Naive thymus-derived CD4-positive, alpha-beta T cell (primary cell): ENCODE measurements at regions not wholly inside any gene's neighbourhood (a gene's known extent, or its start where the extent isn't known, plus 50 kb on each side); places are given as distances from the start of the nearest gene placed in this dataset.

Experiments
- ATAC-seq: fragments of 150-1000 bp; cut with Tn5 transposase; 2 replicates; pipeline ENCODE4 v1.10.0; 2021; ENCODE audit warnings: mild to moderate bottlenecking, moderate library complexity
- CTCF ChIA-PET: fragments of 350-600 bp; sonication (Branson Sonifier 250); formaldehyde crosslinking; loops from one replicate; lab custom pipeline; 2021; ENCODE audit warnings: antibody characterized with exemption; lab: Charles Lee
- POLR2A ChIA-PET: fragments of 350-600 bp; sonication (Branson Sonifier 250); formaldehyde crosslinking; loops from one replicate; lab custom pipeline; 2021; ENCODE audit warnings: antibody characterized with exemption, inconsistent platforms; lab: Charles Lee
- DNase-seq, 9 donors: peaks; one replicate each; pipeline versions ENCODE4 v3.0.0 to v3.0.0-alpha.2; 2020 to 2022; ENCODE audit warnings: mixed read lengths in 1 of 9
- H3K27ac ChIP-seq: one replicate; pipeline ENCODE4 v1.7.0; 2013; ENCODE audit warnings: mild to moderate bottlenecking, low read depth, low read length, moderate library complexity
- H3K27me3 ChIP-seq, 2 donors: one replicate each; pipeline ENCODE4 v1.7.0; 2013; ENCODE audit warnings: low read length in 2 of 2, mild to moderate bottlenecking in 2 of 2, moderate library complexity in 2 of 2; ENCODE audit not compliant: control insufficient read depth in 2 of 2, insufficient read depth in 2 of 2
- H3K36me3 ChIP-seq, 3 experiments: 1 replicate in 2 of 3; 2 replicates in 1 of 3; pipeline ENCODE4 v1.7.0; 2013; ENCODE audit warnings: low read length in 3 of 3, mild to moderate bottlenecking in 3 of 3, moderate library complexity in 1 of 3; ENCODE audit not compliant: insufficient read depth in 3 of 3, control insufficient read depth in 2 of 3
- H3K4me1 ChIP-seq, 2 donors: one replicate each; pipeline ENCODE4 v1.7.0; 2013; ENCODE audit warnings: low read length in 2 of 2, mild to moderate bottlenecking in 2 of 2, moderate library complexity in 1 of 2; ENCODE audit not compliant: control insufficient read depth in 2 of 2, insufficient read depth in 2 of 2
- H3K4me3 ChIP-seq: 2 replicates; pipeline ENCODE4 v1.7.0; 2013; ENCODE audit warnings: mild to moderate bottlenecking, low read length
- H3K9me3 ChIP-seq, 3 experiments: 1 replicate in 2 of 3; 2 replicates in 1 of 3; pipeline ENCODE4 v1.7.0; 2013; ENCODE audit warnings: low read length in 3 of 3; ENCODE audit not compliant: control insufficient read depth in 2 of 3
- H3K27ac Mint-ChIP-seq, 9 donors: one replicate each; pipeline ENCODE4 v1.8.0; 2020 to 2022; ENCODE audit warnings: mixed read lengths in 9 of 9, mild to moderate bottlenecking in 8 of 9, moderate library complexity in 5 of 9, inconsistent platforms in 2 of 9
- H3K27me3 Mint-ChIP-seq, 5 donors: one replicate each; pipeline ENCODE4 v1.8.0; 2021 to 2022; ENCODE audit warnings: mixed read lengths in 5 of 5, mild to moderate bottlenecking in 1 of 5
- H3K36me3 Mint-ChIP-seq, 5 donors: one replicate each; pipeline ENCODE4 v1.8.0; 2020 to 2022; ENCODE audit warnings: mixed read lengths in 5 of 5, mild to moderate bottlenecking in 3 of 5, inconsistent platforms in 1 of 5
- H3K4me1 Mint-ChIP-seq, 7 donors: one replicate each; pipeline ENCODE4 v1.8.0; 2020 to 2022; ENCODE audit warnings: mixed read lengths in 7 of 7, mild to moderate bottlenecking in 3 of 7, inconsistent platforms in 1 of 7
- H3K4me3 Mint-ChIP-seq, 10 donors: one replicate each; pipeline ENCODE4 v1.8.0; 2020 to 2022; ENCODE audit warnings: mild to moderate bottlenecking in 10 of 10, mixed read lengths in 10 of 10, moderate library complexity in 6 of 10, inconsistent platforms in 2 of 10
- H3K9me3 Mint-ChIP-seq, 11 donors: one replicate each; pipeline ENCODE4 v1.8.0; 2020 to 2022; ENCODE audit warnings: mixed read lengths in 11 of 11, mild to moderate bottlenecking in 4 of 11, inconsistent platforms in 1 of 11, moderate library complexity in 1 of 11
- intact Hi-C, 2 donors: fragments of 100-400 bp; cut with micrococcal nuclease; formaldehyde crosslinking; loops; one replicate each; pipeline ENCODE4 v1.15.1; 2023

GRCh38 chr7:17545348-17545747, 246.9 kb downstream of the AHR start:
- intact Hi-C loops = no loop called here
- H3K9me3 Mint-ChIP-seq = peaks cover 0 to 1% (median 0%) of the 10 kb centered on the region in 11 donors
- H3K9me3 ChIP-seq = no peaks in the 10 kb centered on the region
- H3K36me3 Mint-ChIP-seq = no peaks in the 10 kb centered on the region
- no peaks in the 10 kb centered on the region for H3K4me1 Mint-ChIP-seq
- ATAC-seq = no peak
- peaks cover 0 to 17% (median 4%) of the 10 kb centered on the region in 5 donors for H3K27me3 Mint-ChIP-seq
- no peak overlapping the region for H3K4me3 ChIP-seq
- no peak overlapping the region for H3K4me3 Mint-ChIP-seq
- no peaks in the 10 kb centered on the region for H3K27me3 ChIP-seq
- POLR2A ChIA-PET = no interaction called here
- H3K4me1 ChIP-seq = no peaks in the 10 kb centered on the region
- CTCF ChIA-PET = no interaction called here
- H3K27ac Mint-ChIP-seq = no peak overlapping the region
- H3K36me3 ChIP-seq = no peaks in the 10 kb centered on the region
- no peak for DNase-seq
- no peak overlapping the region for H3K27ac ChIP-seq

DNA sequence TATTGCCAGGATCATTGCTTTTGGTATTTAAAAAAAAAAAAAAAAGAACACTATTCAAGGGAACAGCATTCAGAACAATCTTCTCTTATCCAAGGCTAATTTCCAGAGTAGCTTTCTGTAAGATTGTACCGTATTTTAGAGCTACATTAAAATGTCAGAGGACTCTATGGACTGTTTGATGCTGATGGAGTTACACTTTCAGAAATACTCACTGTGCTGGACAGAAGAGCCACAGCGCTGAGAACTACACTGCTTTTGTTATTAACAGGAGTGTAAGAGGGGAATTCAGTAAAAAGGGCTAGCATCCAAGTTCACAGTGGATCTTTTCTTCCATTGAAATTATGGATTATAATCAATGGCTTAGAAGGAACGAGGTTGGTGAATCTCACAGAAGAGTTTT, 247.7 kb downstream of the AHR start:
- Mint-ChIP-seq H3K4me1 (no peaks in the 10 kb centered on the region), H3K4me3 (no peak overlapping the region), H3K27ac (no peak overlapping the region), H3K36me3 (no peaks in the 10 kb centered on the region), H3K9me3 (peaks cover 0 to 2% (median 0%) of the 10 kb centered on the region in 11 donors), H3K27me3 (peaks cover 0 to 17% (median 7%) of the 10 kb centered on the region in 5 donors)
- POLR2A ChIA-PET = no interaction called here
- Histone ChIP-seq H3K9me3 (no peaks in the 10 kb centered on the region), H3K27ac (no peak overlapping the region), H3K36me3 (no peaks in the 10 kb centered on the region), H3K4me1 (no peaks in the 10 kb centered on the region), H3K27me3 (no peaks in the 10 kb centered on the region), H3K4me3 (no peak overlapping the region)
- ATAC-seq = no peak
- intact Hi-C loops = no loop called here
- no peak for DNase-seq
- CTCF ChIA-PET = no interaction called here

- POLR2A ChIA-PET = no interaction called here
- Histone ChIP-seq H3K36me3 (no peaks in the 10 kb centered on the region), H3K9me3 (no peaks in the 10 kb centered on the region), H3K27ac (no peak overlapping the region), H3K27me3 (no peaks in the 10 kb centered on the region), H3K4me1 (no peaks in the 10 kb centered on the region), H3K4me3 (no peak overlapping the region)
- CTCF ChIA-PET = no interaction called here
- ATAC-seq (no peak), DNase-seq (no peak)
- peaks cover 0 to 17% (median 9%) of the 10 kb centered on the region in 5 donors for H3K27me3 Mint-ChIP-seq
- H3K27ac Mint-ChIP-seq = no peak overlapping the region
- H3K4me1 Mint-ChIP-seq = no peaks in the 10 kb centered on the region
- no peaks in the 10 kb centered on the region for H3K36me3 Mint-ChIP-seq
- intact Hi-C loops = no loop called here
- no peak overlapping the region for H3K4me3 Mint-ChIP-seq
- peaks cover 0 to 2% (median 0%) of the 10 kb centered on the region in 11 donors for H3K9me3 Mint-ChIP-seq
Measured at GRCh38 chr7:17546592-17546991, 248.1 kb downstream of the AHR start.

DNA sequence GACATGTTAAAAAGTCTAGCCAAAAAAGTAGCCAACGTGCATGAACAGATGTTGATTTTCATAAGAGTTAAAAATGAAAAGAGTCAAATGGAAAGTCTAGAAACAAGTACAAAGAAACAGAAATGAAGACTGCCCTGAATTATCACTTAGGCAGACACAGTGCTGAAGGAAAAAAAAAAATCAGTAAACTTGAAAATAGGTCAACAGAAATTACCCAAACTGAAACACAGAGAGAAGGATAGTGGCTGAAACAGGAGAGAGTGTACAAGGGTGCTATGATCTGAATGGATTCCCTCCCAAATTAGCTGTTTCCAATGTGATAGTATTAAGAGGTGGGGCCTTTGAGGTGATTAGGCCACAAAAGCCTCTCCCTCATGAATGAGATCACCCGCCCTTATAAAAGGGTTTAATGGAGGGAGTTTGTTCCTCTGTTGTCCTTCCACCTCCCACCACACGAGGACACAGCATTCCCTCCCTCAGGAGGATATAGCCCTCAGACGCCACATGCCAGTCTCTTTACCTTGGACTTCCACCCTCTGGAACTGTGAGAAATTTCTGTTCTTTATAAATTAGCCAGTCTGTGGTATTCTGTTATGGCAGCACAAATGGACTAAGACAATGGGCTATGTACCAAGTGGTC, 249.7 kb downstream of the AHR start:
- H3K27me3 Mint-ChIP-seq = peaks cover 0 to 17% (median 9%) of the 10 kb centered on the region in 5 donors
- CTCF ChIA-PET = no interaction called here
- intact Hi-C loops = no loop called here
- no peak overlapping the region for H3K27ac Mint-ChIP-seq
- DNase-seq (no peak), ATAC-seq (no peak)
- Histone ChIP-seq H3K36me3 (no peaks in the 10 kb centered on the region), H3K27me3 (no peaks in the 10 kb centered on the region), H3K4me1 (no peaks in the 10 kb centered on the region), H3K4me3 (no peak overlapping the region), H3K9me3 (no peaks in the 10 kb centered on the region), H3K27ac (no peak overlapping the region)
- H3K36me3 Mint-ChIP-seq = no peaks in the 10 kb centered on the region
- H3K4me1 Mint-ChIP-seq = no peaks in the 10 kb centered on the region
- POLR2A ChIA-PET = no interaction called here
- no peak overlapping the region for H3K4me3 Mint-ChIP-seq
- H3K9me3 Mint-ChIP-seq = peaks cover 0 to 2% (median 0%) of the 10 kb centered on the region in 11 donors

DNA sequence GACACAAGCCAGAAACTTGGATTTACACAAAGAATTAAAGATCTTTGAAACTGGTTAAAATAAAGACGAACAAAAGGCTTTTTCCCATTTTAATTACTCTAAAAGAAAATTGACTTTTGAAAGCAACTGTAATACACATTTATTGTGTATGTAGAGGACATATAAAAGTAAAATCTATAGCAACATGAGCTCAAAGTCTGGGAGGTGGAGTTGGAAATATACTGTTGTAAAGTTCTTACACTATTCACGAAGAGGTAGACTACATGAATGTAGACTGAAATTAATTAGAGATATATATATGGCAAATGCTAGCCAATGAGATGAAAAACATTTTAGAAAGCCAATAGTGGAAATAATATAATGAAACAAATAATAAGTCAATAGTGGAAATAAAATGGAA, 251.0 kb downstream of the AHR start:
- peaks cover 0 to 2% (median 0%) of the 10 kb centered on the region in 11 donors for H3K9me3 Mint-ChIP-seq
- Histone ChIP-seq H3K36me3 (no peaks in the 10 kb centered on the region), H3K4me1 (no peaks in the 10 kb centered on the region), H3K27me3 (no peaks in the 10 kb centered on the region), H3K4me3 (no peak overlapping the region), H3K27ac (no peak overlapping the region), H3K9me3 (no peaks in the 10 kb centered on the region)
- H3K4me3 Mint-ChIP-seq = no peak overlapping the region
- H3K4me1 Mint-ChIP-seq = no peaks in the 10 kb centered on the region
- intact Hi-C loops = no loop called here
- DNase-seq (no peak), ATAC-seq (no peak)
- H3K27ac Mint-ChIP-seq = no peak overlapping the region
- H3K27me3 Mint-ChIP-seq = peaks cover 0 to 13% (median 9%) of the 10 kb centered on the region in 5 donors
- POLR2A ChIA-PET = no interaction called here
- CTCF ChIA-PET = no interaction called here
- no peaks in the 10 kb centered on the region for H3K36me3 Mint-ChIP-seq

GRCh38 chr7:17552373-17552772, 253.9 kb downstream of the AHR start:
- intact Hi-C loops = no loop called here
- Histone ChIP-seq H3K27ac (no peak overlapping the region), H3K4me1 (no peaks in the 10 kb centered on the region), H3K36me3 (no peaks in the 10 kb centered on the region), H3K9me3 (no peaks in the 10 kb centered on the region), H3K27me3 (no peaks in the 10 kb centered on the region), H3K4me3 (no peak overlapping the region)
- H3K4me1 Mint-ChIP-seq = no peaks in the 10 kb centered on the region
- H3K4me3 Mint-ChIP-seq = no peak overlapping the region
- ATAC-seq (no peak), DNase-seq (no peak)
- H3K27me3 Mint-ChIP-seq = peaks cover 0 to 7% (median 4%) of the 10 kb centered on the region in 5 donors
- H3K9me3 Mint-ChIP-seq = peaks cover 0 to 5% (median 0%) of the 10 kb centered on the region in 11 donors
- no peaks in the 10 kb centered on the region for H3K36me3 Mint-ChIP-seq
- POLR2A ChIA-PET = no interaction called here
- peak overlapping the region in 1 of 9 donors; percentile 11 for H3K27ac Mint-ChIP-seq
- CTCF ChIA-PET = no interaction called here

GRCh38 chr7:17552952-17553351, 254.5 kb downstream of the AHR start:
- ChIA-PET CTCF (no interaction called here), POLR2A (no interaction called here)
- H3K27ac ChIP-seq = no peak overlapping the region
- no peak overlapping the region for H3K4me3 ChIP-seq
- H3K4me1 ChIP-seq = no peaks in the 10 kb centered on the region
- no peaks in the 10 kb centered on the region for H3K9me3 ChIP-seq
- no peak overlapping the region for H3K27ac Mint-ChIP-seq
- H3K9me3 Mint-ChIP-seq = peaks cover 0 to 5% (median 0%) of the 10 kb centered on the region in 11 donors
- ATAC-seq = no peak
- no peak for DNase-seq
- intact Hi-C loops = no loop called here
- no peaks in the 10 kb centered on the region for H3K27me3 ChIP-seq
- no peaks in the 10 kb centered on the region for H3K4me1 Mint-ChIP-seq
- no peak overlapping the region for H3K4me3 Mint-ChIP-seq
- H3K36me3 ChIP-seq = no peaks in the 10 kb centered on the region
- no peaks in the 10 kb centered on the region for H3K36me3 Mint-ChIP-seq
- peaks cover 0 to 5% (median 1%) of the 10 kb centered on the region in 5 donors for H3K27me3 Mint-ChIP-seq
